GM12872 (cell line): ENCODE measurements at regions not wholly inside any gene's neighbourhood (a gene's known extent, or its start where the extent isn't known, plus 50 kb on each side); places are given as distances from the start of the nearest gene placed in this dataset.

ENCODE experiments used
- CTCF ChIP-seq: IDR thresholded peaks from 3 replicates; pipeline ENCODE4 v1.5.1; 2011; ENCODE audit warnings: low read depth, mild to moderate bottlenecking, low read length, moderate library complexity; ENCODE audit not compliant: insufficient read depth

- no peak for TF ChIP-seq CTCF
Observed at GRCh38 chr4:111214371-111214770, 591.5 kb upstream of the PITX2 start.

- TF ChIP-seq CTCF: no peak
Observed at GRCh38 chr4:111215755-111216154, 592.9 kb upstream of the PITX2 start.

- no peak for TF ChIP-seq CTCF
Observed at GRCh38 chr4:111216791-111217190, 593.9 kb upstream of the PITX2 start.

GRCh38 chr4:111221371-111221770, 598.5 kb upstream of the PITX2 start:
- no peak for TF ChIP-seq CTCF

- no peak for TF ChIP-seq CTCF
Observed at GRCh38 chr4:111228396-111228795, 605.5 kb upstream of the PITX2 start.

GRCh38 chr4:111228874-111229273, 606.0 kb upstream of the PITX2 start:
- TF ChIP-seq CTCF: no peak

- TF ChIP-seq CTCF: no peak
Observed at GRCh38 chr4:111230265-111230664, 607.4 kb upstream of the PITX2 start.

- TF ChIP-seq CTCF: no peak
Observed at GRCh38 chr4:111231281-111231680, 608.4 kb upstream of the PITX2 start.
